HepG2 (cell line): ENCODE measurements at regions not wholly inside any gene's neighbourhood (a gene's known extent, or its start where the extent isn't known, plus 50 kb on each side); places are given as distances from the start of the nearest gene placed in this dataset.

Source experiments
- ATAC-seq: fragments of 200-7000 bp; cut with Tn5 transposase; 3 replicates; pipeline ENCODE4 v1.9.1; 2020; ENCODE audit warnings: mild to moderate bottlenecking, moderate library complexity
- BruUV-seq: library from RNA; stranded (reverse); fragments of 400-500 nt; replicated peaks from 2 replicates; lab custom pipeline; 2021; lab: Mats Ljungman, UMichigan
- CTCF ChIA-PET: fragments of 300-600 bp; formaldehyde crosslinking; extraction: SDS; loops from one replicate; lab custom pipeline; 2021; ENCODE audit warnings: low total read pairs, inconsistent platforms, low intra/inter-chr PET ratio; lab: Yijun Ruan, JAX
- POLR2A ChIA-PET: fragments of 350-600 bp; sonication (Branson Sonifier 250); formaldehyde crosslinking; loops from one replicate; lab custom pipeline; 2020; ENCODE audit warnings: antibody characterized with exemption, inconsistent platforms; lab: Yijun Ruan, JAX
- DNase-seq: peaks from one replicate; pipeline ENCODE4 v3.0.0-alpha.2; 2015; ENCODE audit warnings: low spot score
- FAIRE-seq: peaks from 3 replicates; lab custom pipeline; 2011; peaks lifted over from hg19 to GRCh38; lab: Jason Lieb, UNC
- H2AFZ ChIP-seq: one replicate; pipeline ENCODE4 v1.6.1; 2011; ENCODE audit warnings: low read length, inconsistent platforms
- H3K27ac ChIP-seq: fragments of 300-600 bp; 3 replicates; pipeline ENCODE4 v1.8.0; 2011; ENCODE audit warnings: mixed run types, mild to moderate bottlenecking, mixed read lengths, low read length, inconsistent platforms; ENCODE audit not compliant: insufficient read depth; ENCODE audit errors: extremely low read length
- H3K27me3 ChIP-seq, 2 experiments: fragments of 200-600 bp in 1 of 2; 2 replicates in 1 of 2; 3 replicates in 1 of 2; pipeline versions ENCODE4 v1.6.0 to v1.8.0; 2011; ENCODE audit warnings: low read length in 2 of 2, mild to moderate bottlenecking in 2 of 2, moderate library complexity in 2 of 2, inconsistent platforms in 1 of 2; ENCODE audit not compliant: insufficient read depth in 2 of 2, control insufficient read depth in 1 of 2
- H3K36me3 ChIP-seq, 2 experiments: fragments of 200-600 bp in 1 of 2; replicated peaks in 1 of 2; 2 replicates in 1 of 2; 3 replicates in 1 of 2; pipeline versions ENCODE4 v1.5.1 to v1.8.0; 2011; ENCODE audit warnings: low read length in 2 of 2, inconsistent platforms in 1 of 2; ENCODE audit not compliant: insufficient read depth in 2 of 2, control insufficient read depth in 1 of 2
- H3K4me1 ChIP-seq: 2 replicates; pipeline ENCODE4 v1.5.1; 2012; ENCODE audit warnings: low read length, inconsistent platforms; ENCODE audit not compliant: insufficient read depth
- H3K4me2 ChIP-seq: 2 replicates; pipeline ENCODE4 v1.6.0; 2011; ENCODE audit warnings: low read depth, low read length, inconsistent platforms
- H3K4me3 ChIP-seq, 3 experiments: fragments of 200-600 bp in 1 of 3; sonication (generic), shearing (Covaris generic) in 1 of 3; replicated peaks in 1 of 3; 2 replicates each; pipeline ENCODE4 v1.5.1; 2011 to 2016; ENCODE audit warnings: low read length in 3 of 3, inconsistent platforms in 2 of 3, low read depth in 2 of 3, mild to moderate bottlenecking in 2 of 3, control low read depth in 1 of 3, mixed read lengths in 1 of 3; ENCODE audit not compliant: insufficient read depth in 1 of 3
- H3K79me2 ChIP-seq: one replicate; pipeline ENCODE4 v1.6.1; 2011; ENCODE audit warnings: low read length, inconsistent platforms; ENCODE audit not compliant: insufficient read depth
- H3K9ac ChIP-seq: 2 replicates; pipeline ENCODE4 v1.6.0; 2011; ENCODE audit warnings: mild to moderate bottlenecking, low read depth, low read length, inconsistent platforms; ENCODE audit not compliant: insufficient read depth
- H3K9me3 ChIP-seq: 2 replicates; pipeline ENCODE4 v1.5.1; 2012; ENCODE audit warnings: mild to moderate bottlenecking, low read length
- H4K20me1 ChIP-seq: 2 replicates; pipeline ENCODE4 v1.6.0; 2011; ENCODE audit warnings: inconsistent platforms, mild to moderate bottlenecking, low read length, moderate library complexity; ENCODE audit not compliant: insufficient read depth
- HNF4A ChIP-seq: sonication (generic); formaldehyde crosslinking; IDR thresholded peaks from 2 replicates; pipeline ENCODE4 v1.4.0; 2020; ENCODE audit warnings: missing genetic modification reagents
- HNF4G ChIP-seq, 2 experiments: sonication (generic) in 1 of 2; formaldehyde crosslinking in 1 of 2; IDR thresholded peaks; 2 replicates each; pipeline versions ENCODE4 v1.4.0 to v1.6.1; 2011 to 2020; ENCODE audit warnings: borderline replicate concordance in 2 of 2, low read depth in 2 of 2, mild to moderate bottlenecking in 2 of 2, low read length in 1 of 2, missing genetic modification reagents in 1 of 2, moderate library complexity in 1 of 2
- ISX ChIP-seq: sonication (generic); formaldehyde crosslinking; conservative IDR thresholded peaks from 2 replicates; pipeline ENCODE4 v1.5.0; 2020; ENCODE audit warnings: missing genetic modification reagents
- KAT8 ChIP-seq: IDR thresholded peaks from 2 replicates; pipeline ENCODE4 v1.6.1; 2016; ENCODE audit warnings: missing genetic modification reagents, missing compliant biosample characterization
- SALL1 ChIP-seq: sonication (generic); formaldehyde crosslinking; IDR thresholded peaks from 2 replicates; pipeline ENCODE4 v1.8.0; 2022; ENCODE audit warnings: mild to moderate bottlenecking, missing genetic modification reagents
- SOX13 ChIP-seq, 3 experiments: fragments of 450-650 bp in 1 of 3; sonication (generic) in 1 of 3; formaldehyde crosslinking in 1 of 3; IDR thresholded peaks in 2 of 3; conservative IDR thresholded peaks in 1 of 3; 2 replicates each; pipeline versions ENCODE4 v1.5.0 to v1.6.1; 2016 to 2020; ENCODE audit warnings: antibody characterized with exemption in 1 of 3, mild to moderate bottlenecking in 1 of 3, missing compliant biosample characterization in 1 of 3, missing genetic modification reagents in 1 of 3, moderate library complexity in 1 of 3
- TFDP2 ChIP-seq: sonication (generic); formaldehyde crosslinking; IDR thresholded peaks from 2 replicates; pipeline ENCODE4 v1.4.0; 2020; ENCODE audit warnings: missing genetic modification reagents
- U2AF1 ChIP-seq: fragments of 200-400 bp; formaldehyde crosslinking; optimal IDR thresholded peaks from 2 replicates; pipeline ENCODE3; 2017; ENCODE audit warnings: mild to moderate bottlenecking, low read depth, low read length
- ZFP82 ChIP-seq: sonication (generic); formaldehyde crosslinking; IDR thresholded peaks from 2 replicates; pipeline ENCODE4 v1.5.1; 2020; ENCODE audit warnings: mild to moderate bottlenecking, missing genetic modification reagents, borderline replicate concordance
- ZMYM3 ChIP-seq: sonication (generic); formaldehyde crosslinking; IDR thresholded peaks from 2 replicates; pipeline ENCODE4 v1.5.1; 2020; ENCODE audit warnings: mild to moderate bottlenecking, missing genetic modification reagents
- ZNF207 ChIP-seq: fragments of 450-650 bp; IDR thresholded peaks from 2 replicates; pipeline ENCODE4 v1.6.1; 2016; ENCODE audit warnings: antibody characterized with exemption, borderline replicate concordance
- ZNF292 ChIP-seq: sonication (generic); formaldehyde crosslinking; IDR thresholded peaks from 2 replicates; pipeline ENCODE4 v1.8.1; 2022; ENCODE audit warnings: mild to moderate bottlenecking, low read depth, missing genetic modification reagents, borderline replicate concordance
- WGBS: methylation state at CpG from one replicate; pipeline ENCODE4 v1.1.6; 2017; ENCODE audit warnings: low lambda C conversion rate; 5-methylcytosine and 5-hydroxymethylcytosine counted together
- in situ Hi-C: cut with HindIII; loops from 2 replicates; pipeline ENCODE4 v1.10.0; 2017; ENCODE audit warnings: low pct_unique_long_range_greater_than_20kb; ENCODE audit not compliant: extremely low pct_ligation_motif_present
- intact Hi-C: fragments of 100-400 bp; cut with micrococcal nuclease; formaldehyde crosslinking; loops from one replicate; pipeline ENCODE4 v1.10.0; 2022; ENCODE audit not compliant: unreplicated experiment
- TF ChIP-seq, protein P1 (sequence below): sonication (generic); formaldehyde crosslinking; IDR thresholded peaks from 2 replicates; pipeline ENCODE4 v1.8.1; 2023; ENCODE audit warnings: mild to moderate bottlenecking, inconsistent platforms, moderate library complexity, missing genetic modification reagents, borderline replicate concordance
- TF ChIP-seq, protein P2 (sequence below): sonication (generic); formaldehyde crosslinking; IDR thresholded peaks from 2 replicates; pipeline ENCODE4 v1.4.0; 2020; ENCODE audit warnings: missing genetic modification reagents, borderline replicate concordance
- TF ChIP-seq, protein P3 (sequence below): sonication (generic); formaldehyde crosslinking; IDR thresholded peaks from 2 replicates; pipeline ENCODE4 v1.5.0; 2020; ENCODE audit warnings: missing genetic modification reagents, mild to moderate bottlenecking, borderline replicate concordance
- TF ChIP-seq, protein P4 (sequence below): IDR thresholded peaks from 2 replicates; pipeline ENCODE4 v1.6.1; 2016; ENCODE audit warnings: missing compliant biosample characterization, missing genetic modification reagents, borderline replicate concordance

DNA sequence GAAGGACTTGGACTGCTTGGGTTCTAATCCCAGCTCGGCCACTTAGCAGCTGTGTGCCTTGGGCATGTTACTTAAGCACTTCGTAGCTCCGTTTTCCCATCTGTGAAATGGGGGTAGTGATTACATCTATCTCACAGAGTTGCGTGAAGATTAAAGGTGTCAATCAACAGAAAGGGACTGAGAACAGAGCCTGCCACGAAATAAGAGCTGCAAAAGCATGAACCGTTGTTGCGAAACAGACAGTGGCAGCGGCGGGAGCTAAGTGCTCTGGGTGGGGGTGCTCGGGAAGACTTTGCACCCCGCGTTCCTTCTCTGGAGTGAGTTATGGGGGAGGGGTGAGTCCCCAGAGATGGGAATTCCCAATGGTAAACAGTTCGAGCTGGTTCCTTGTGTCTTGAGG, 79.6 kb upstream of the LHX1 start:
- Histone ChIP-seq H3K4me3 (peak overlapping the region in 1 of 3 experiments; percentile 50; a peak in 1 of 6 replicates), H3K36me3 (no peaks in the 10 kb centered on the region), H3K27me3 (peaks cover 2 to 4% of the 10 kb centered on the region in 2 experiments; a peak in 1 of 5 replicates), H3K79me2 (no peaks in the 10 kb centered on the region), H4K20me1 (no peaks in the 10 kb centered on the region), H2AFZ (no peak overlapping the region), H3K9ac (no peak overlapping the region), H3K27ac (no peak overlapping the region), H3K4me1 (peaks cover 35% of the 10 kb centered on the region), H3K4me2 (peak overlapping the region; percentile 58), H3K9me3 (no peaks in the 10 kb centered on the region)
- ATAC-seq (peak; percentile 23), FAIRE-seq (no peak), DNase-seq (peak; percentile 47)
- no TSS peak for BruUV-seq
- CTCF ChIA-PET: no interaction called here
- in situ Hi-C loops: no loop called here
- intact Hi-C loops: no loop called here
- 7% methylated on average over 12 of the region's 13 CpGs for whole genome bisulfite sequencing
- POLR2A ChIA-PET: no interaction called here
- TF ChIP-seq KAT8: no peak
- no peak for TF ChIP-seq U2AF1
- 0 out of 2 replicates have a peak, but pooled peaks have one; percentile 20 for TF ChIP-seq SALL1 (CRISPR knock-in tag)
- TF ChIP-seq, protein P1, sequence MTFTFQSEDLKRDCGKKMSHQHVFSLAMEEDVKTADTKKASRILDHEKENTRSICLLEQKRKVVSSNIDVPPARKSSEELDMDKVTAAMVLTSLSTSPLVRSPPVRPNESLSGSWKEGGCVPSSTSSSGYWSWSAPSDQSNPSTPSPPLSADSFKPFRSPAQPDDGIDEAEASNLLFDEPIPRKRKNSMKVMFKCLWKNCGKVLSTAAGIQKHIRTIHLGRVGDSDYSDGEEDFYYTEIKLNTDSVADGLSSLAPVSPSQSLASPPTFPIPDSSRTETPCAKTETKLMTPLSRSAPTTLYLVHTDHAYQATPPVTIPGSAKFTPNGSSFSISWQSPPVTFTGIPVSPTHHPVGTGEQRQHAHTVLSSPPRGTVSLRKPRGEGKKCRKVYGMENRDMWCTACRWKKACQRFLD (CRISPR knock-in tag): no peak
- 0 out of 2 replicates have a peak, but pooled peaks have one; percentile 38 for TF ChIP-seq ZNF292 (CRISPR knock-in tag)
- TF ChIP-seq, protein P2, sequence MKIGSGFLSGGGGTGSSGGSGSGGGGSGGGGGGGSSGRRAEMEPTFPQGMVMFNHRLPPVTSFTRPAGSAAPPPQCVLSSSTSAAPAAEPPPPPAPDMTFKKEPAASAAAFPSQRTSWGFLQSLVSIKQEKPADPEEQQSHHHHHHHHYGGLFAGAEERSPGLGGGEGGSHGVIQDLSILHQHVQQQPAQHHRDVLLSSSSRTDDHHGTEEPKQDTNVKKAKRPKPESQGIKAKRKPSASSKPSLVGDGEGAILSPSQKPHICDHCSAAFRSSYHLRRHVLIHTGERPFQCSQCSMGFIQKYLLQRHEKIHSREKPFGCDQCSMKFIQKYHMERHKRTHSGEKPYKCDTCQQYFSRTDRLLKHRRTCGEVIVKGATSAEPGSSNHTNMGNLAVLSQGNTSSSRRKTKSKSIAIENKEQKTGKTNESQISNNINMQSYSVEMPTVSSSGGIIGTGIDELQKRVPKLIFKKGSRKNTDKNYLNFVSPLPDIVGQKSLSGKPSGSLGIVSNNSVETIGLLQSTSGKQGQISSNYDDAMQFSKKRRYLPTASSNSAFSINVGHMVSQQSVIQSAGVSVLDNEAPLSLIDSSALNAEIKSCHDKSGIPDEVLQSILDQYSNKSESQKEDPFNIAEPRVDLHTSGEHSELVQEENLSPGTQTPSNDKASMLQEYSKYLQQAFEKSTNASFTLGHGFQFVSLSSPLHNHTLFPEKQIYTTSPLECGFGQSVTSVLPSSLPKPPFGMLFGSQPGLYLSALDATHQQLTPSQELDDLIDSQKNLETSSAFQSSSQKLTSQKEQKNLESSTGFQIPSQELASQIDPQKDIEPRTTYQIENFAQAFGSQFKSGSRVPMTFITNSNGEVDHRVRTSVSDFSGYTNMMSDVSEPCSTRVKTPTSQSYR: peak; percentile 91
- TF ChIP-seq, protein P3, sequence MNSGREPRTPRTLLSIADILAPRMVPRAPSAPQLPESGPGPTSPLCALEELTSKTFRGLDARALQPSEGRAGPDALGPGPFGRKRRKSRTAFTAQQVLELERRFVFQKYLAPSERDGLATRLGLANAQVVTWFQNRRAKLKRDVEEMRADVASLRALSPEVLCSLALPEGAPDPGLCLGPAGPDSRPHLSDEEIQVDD (CRISPR knock-in tag): no peak
- TF ChIP-seq ZFP82: no peak
- peak; percentile 78 for TF ChIP-seq HNF4A (CRISPR knock-in tag)
- no peak for TF ChIP-seq SOX13 (IDR thresholded peaks at IDR 0.05)
- 0 out of 4 replicates have a peak, but pooled peaks of 1 of the 2 experiments have one; percentile 24 for TF ChIP-seq SOX13 (CRISPR knock-in tag; conservative IDR thresholded peaks at IDR 0.05 in 1 of 2, IDR thresholded peaks at IDR 0.05 in 1 of 2)
- peak; percentile 41; the same call in 1 of the 2 replicates for TF ChIP-seq TFDP2 (CRISPR knock-in tag)
- TF ChIP-seq HNF4G (IDR thresholded peaks at IDR 0.05; ENCODE audit: borderline replicate concordance, low read depth, low read length): peak; percentile 70
- TF ChIP-seq HNF4G (CRISPR knock-in tag; IDR thresholded peaks at IDR 0.05; ENCODE audit: borderline replicate concordance, low read depth): no peak
- no peak for TF ChIP-seq ZNF207
- TF ChIP-seq ISX: no peak
- TF ChIP-seq, protein P4, sequence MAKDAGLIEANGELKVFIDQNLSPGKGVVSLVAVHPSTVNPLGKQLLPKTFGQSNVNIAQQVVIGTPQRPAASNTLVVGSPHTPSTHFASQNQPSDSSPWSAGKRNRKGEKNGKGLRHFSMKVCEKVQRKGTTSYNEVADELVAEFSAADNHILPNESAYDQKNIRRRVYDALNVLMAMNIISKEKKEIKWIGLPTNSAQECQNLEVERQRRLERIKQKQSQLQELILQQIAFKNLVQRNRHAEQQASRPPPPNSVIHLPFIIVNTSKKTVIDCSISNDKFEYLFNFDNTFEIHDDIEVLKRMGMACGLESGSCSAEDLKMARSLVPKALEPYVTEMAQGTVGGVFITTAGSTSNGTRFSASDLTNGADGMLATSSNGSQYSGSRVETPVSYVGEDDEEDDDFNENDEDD (CRISPR knock-in tag): peak; percentile 35; the same call in 1 of the 2 replicates
- TF ChIP-seq ZMYM3 (CRISPR knock-in tag): peak; percentile 15; the same call in 1 of the 2 replicates
